Left ventricle myocardium inferior (tissue), 1 donor: ENCODE measurements at regions not wholly inside any gene's neighbourhood (a gene's known extent, or its start where the extent isn't known, plus 50 kb on each side); places are given as distances from the start of the nearest gene placed in this dataset.

Source experiments
- DNase-seq: peaks from one replicate; pipeline ENCODE4 v3.0.0-alpha.2; 2020
- H3K27ac ChIP-seq: fragments of 200-600 bp; replicated peaks from 2 replicates; pipeline ENCODE4 v1.8.0; 2021
- H3K27me3 ChIP-seq: fragments of 200-600 bp; 2 replicates; pipeline ENCODE4 v1.8.0; 2021; ENCODE audit warnings: low read depth
- H3K36me3 ChIP-seq: fragments of 200-600 bp; 2 replicates; pipeline ENCODE4 v1.8.0; 2021
- H3K4me1 ChIP-seq: fragments of 200-600 bp; 2 replicates; pipeline ENCODE4 v1.8.0; 2021
- H3K4me3 ChIP-seq: fragments of 200-600 bp; 2 replicates; pipeline ENCODE4 v1.8.0; 2021; ENCODE audit warnings: mild to moderate bottlenecking, moderate library complexity
- H3K9me3 ChIP-seq: fragments of 200-600 bp; replicated peaks from 2 replicates; pipeline ENCODE4 v1.8.0; 2021
- intact Hi-C: fragments of 100-400 bp; cut with micrococcal nuclease; formaldehyde crosslinking; loops from one replicate; pipeline ENCODE4 v1.11.0; 2022
- TF ChIP-seq, protein P1 (sequence below): fragments of 200-600 bp; IDR thresholded peaks from 2 replicates; pipeline ENCODE4 v1.8.0; 2021; ENCODE audit warnings: antibody characterized with exemption, mild to moderate bottlenecking, borderline replicate concordance
- donor health status: DM: no; HTN: yes; CAD: no; lungs with severe emphysema.

DNA sequence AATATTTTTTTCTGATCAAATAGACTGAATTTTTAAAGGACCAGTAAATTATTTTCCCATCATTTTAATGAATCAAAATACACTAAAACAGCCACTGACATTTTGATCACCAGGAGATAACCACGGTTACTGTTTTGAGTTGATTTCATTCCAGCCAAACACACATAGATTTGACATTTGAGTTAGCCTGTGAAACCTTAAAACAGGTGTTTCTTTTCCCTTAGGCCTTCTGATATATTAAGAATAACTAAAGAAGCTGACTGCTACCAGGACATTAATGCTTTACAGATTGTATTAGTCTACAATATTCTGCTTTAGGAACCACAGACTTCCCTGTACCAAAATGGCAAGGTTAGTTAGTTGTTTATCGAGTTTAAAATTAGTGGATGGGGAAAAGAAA, 193.4 kb downstream of the OMA1 start:
- intact Hi-C loops = no loop called here
- no peak for DNase-seq
- no peak overlapping the region for H3K27ac ChIP-seq
- H3K4me3 ChIP-seq = no peak overlapping the region
- no peaks in the 10 kb centered on the region for H3K36me3 ChIP-seq
- TF ChIP-seq, protein P1, sequence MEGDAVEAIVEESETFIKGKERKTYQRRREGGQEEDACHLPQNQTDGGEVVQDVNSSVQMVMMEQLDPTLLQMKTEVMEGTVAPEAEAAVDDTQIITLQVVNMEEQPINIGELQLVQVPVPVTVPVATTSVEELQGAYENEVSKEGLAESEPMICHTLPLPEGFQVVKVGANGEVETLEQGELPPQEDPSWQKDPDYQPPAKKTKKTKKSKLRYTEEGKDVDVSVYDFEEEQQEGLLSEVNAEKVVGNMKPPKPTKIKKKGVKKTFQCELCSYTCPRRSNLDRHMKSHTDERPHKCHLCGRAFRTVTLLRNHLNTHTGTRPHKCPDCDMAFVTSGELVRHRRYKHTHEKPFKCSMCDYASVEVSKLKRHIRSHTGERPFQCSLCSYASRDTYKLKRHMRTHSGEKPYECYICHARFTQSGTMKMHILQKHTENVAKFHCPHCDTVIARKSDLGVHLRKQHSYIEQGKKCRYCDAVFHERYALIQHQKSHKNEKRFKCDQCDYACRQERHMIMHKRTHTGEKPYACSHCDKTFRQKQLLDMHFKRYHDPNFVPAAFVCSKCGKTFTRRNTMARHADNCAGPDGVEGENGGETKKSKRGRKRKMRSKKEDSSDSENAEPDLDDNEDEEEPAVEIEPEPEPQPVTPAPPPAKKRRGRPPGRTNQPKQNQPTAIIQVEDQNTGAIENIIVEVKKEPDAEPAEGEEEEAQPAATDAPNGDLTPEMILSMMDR = no peak
- no peaks in the 10 kb centered on the region for H3K9me3 ChIP-seq
- H3K27me3 ChIP-seq = no peaks in the 10 kb centered on the region
- peaks cover 7% of the 10 kb centered on the region for H3K4me1 ChIP-seq

DNA sequence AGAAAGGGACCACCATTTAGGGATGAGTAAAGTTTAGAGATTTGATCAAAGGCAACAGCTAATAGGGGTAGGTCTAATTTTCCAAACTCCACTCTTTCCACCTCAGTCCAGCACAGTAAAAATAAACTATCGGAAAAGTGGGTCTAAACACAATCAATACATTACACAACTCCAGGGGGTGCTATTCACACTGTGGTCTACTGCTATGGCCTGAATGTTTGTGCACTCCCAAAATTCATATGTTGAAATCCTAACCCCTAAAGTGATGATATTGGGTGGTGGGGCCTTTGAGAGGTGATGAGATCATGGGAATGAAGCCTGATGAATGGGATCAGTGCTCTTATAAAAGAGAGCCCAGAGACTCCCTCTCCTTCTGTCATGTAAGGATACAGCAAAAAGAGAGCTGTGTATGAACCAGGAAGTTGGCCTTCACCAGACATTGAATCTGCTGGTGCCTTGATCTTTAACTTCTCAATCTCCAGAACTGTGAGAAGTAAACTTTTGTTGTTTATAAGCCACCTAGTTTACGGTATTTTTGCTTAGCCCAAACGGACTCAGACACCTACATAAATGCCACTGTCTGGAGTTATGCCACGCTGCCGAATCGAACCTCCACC, 193.9 kb downstream of the OMA1 start:
- DNase-seq = no peak
- Histone ChIP-seq H3K4me1 (peaks cover 7% of the 10 kb centered on the region), H3K4me3 (no peak overlapping the region), H3K27ac (no peak overlapping the region), H3K36me3 (no peaks in the 10 kb centered on the region), H3K27me3 (no peaks in the 10 kb centered on the region), H3K9me3 (no peaks in the 10 kb centered on the region)
- intact Hi-C loops = no loop called here
- TF ChIP-seq, protein P1 = no peak

DNA sequence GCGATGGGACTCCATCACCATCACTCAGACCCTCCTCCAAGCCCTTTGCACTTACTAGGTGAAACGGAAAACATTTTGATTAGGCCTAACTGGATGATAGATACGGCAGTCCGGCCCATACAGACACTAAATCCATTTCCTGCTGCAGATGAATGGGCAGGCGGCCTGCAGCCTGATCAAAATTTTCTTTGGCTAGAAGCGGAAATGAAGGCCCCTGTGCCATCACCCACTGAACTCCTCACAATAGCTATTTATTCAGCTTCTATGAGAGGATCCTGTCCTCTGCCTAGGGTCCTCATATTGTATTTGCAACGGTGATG, 200.5 kb downstream of the OMA1 start:
- H3K36me3 ChIP-seq = no peaks in the 10 kb centered on the region
- no peak overlapping the region for H3K4me3 ChIP-seq
- intact Hi-C loops = no loop called here
- H3K27me3 ChIP-seq = no peaks in the 10 kb centered on the region
- no peak overlapping the region for H3K27ac ChIP-seq
- TF ChIP-seq, protein P1 = no peak
- DNase-seq = no peak
- H3K4me1 ChIP-seq = no peaks in the 10 kb centered on the region
- no peaks in the 10 kb centered on the region for H3K9me3 ChIP-seq

DNA sequence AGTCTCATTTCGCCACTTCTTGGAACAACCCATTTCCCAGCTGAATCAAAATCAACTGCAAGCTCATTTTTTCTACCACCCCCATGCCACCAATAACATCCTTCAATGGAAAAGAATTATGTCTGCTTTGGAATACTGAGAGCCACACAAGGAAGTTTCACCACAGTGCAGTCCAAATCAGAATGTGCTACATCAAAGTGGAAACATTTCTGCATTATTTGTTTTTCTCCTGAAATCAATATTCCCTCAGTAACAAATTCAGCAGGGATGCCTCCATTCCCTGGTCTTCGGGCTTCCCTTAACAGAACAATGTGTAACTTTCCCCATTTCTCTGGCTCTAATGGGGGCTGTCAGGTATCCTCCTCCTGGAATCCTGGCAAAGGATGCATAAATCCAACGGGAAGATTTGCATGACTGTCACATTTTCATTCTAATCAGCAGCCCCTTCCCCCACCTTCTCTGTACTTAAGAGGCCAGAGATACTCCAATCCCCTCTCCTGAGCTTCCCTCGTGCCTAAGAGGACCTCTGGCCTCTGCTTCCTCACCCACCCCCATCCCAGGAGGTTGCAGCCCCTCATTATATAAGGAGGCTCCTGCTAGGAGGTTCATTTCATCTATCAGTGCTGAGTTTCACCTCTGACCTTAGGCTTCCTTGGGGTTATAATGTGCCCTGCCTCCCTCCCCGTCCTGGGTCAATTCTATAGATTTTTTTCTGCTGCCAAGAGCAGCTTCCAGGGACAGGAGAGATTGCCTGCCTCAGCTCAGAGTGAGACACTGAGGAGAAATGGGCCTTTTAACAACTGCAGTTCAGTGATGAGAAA, 201.1 kb downstream of the OMA1 start:
- TF ChIP-seq, protein P1 = no peak
- Histone ChIP-seq H3K27ac (no peak overlapping the region), H3K27me3 (no peaks in the 10 kb centered on the region), H3K9me3 (no peaks in the 10 kb centered on the region), H3K4me1 (no peaks in the 10 kb centered on the region), H3K4me3 (no peak overlapping the region), H3K36me3 (no peaks in the 10 kb centered on the region)
- intact Hi-C loops = no loop called here
- DNase-seq = no peak

DNA sequence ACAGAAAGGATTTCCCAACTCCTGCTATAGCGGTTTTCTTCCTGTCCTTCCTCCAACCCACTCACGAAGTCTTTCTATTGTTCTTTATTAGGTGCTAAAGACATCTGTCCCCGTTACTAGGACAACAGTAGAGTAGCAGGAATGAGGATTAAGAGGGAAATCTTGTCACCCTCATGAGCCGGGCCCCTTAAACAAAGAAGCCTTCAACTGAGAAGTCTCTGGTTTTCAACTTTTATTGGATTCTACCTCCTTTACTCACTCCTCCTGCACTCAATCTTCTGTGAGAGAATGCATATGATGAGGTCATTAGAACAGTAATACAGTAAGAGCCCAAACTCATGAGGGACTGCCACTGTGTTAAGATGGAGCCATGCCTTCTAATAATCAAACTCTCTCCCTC, 206.3 kb downstream of the OMA1 start:
- H3K27me3 ChIP-seq = no peaks in the 10 kb centered on the region
- intact Hi-C loops = no loop called here
- H3K9me3 ChIP-seq = no peaks in the 10 kb centered on the region
- no peaks in the 10 kb centered on the region for H3K4me1 ChIP-seq
- DNase-seq = no peak
- no peaks in the 10 kb centered on the region for H3K36me3 ChIP-seq
- H3K27ac ChIP-seq = no peak overlapping the region
- no peak overlapping the region for H3K4me3 ChIP-seq
- TF ChIP-seq, protein P1 = no peak
